OCI-LY7 (cell line): ENCODE measurements at regions not wholly inside any gene's neighbourhood (a gene's known extent, or its start where the extent isn't known, plus 50 kb on each side); places are given as distances from the start of the nearest gene placed in this dataset.

Source experiments
- BruUV-seq: library from RNA; stranded (reverse); fragments of 400-500 nt; replicated peaks from 2 replicates; lab custom pipeline; 2021; lab: Mats Ljungman, UMichigan
- CTCF ChIA-PET: fragments of 300-600 bp; sonication (Branson Sonifier 250); formaldehyde crosslinking; loops from one replicate; lab custom pipeline; 2022; ENCODE audit warnings: antibody characterized with exemption; ENCODE audit not compliant: unreplicated experiment; lab: Charles Lee
- POLR2A ChIA-PET: fragments of 300-600 bp; sonication (Branson Sonifier 250); formaldehyde crosslinking; loops from one replicate; lab custom pipeline; 2022; ENCODE audit warnings: antibody characterized with exemption; lab: Charles Lee
- DNase-seq: peaks from one replicate; pipeline ENCODE4 v3.0.0-alpha.2; 2015; ENCODE audit warnings: low spot score
- H2AFZ ChIP-seq: fragments of 200-600 bp; sonication (generic), shearing (Covaris generic); 2 replicates; pipeline ENCODE4 v1.6.1; 2014; ENCODE audit warnings: mild to moderate bottlenecking, antibody characterized with exemption, low read length, moderate library complexity
- H3K27ac ChIP-seq: fragments of 200-600 bp; sonication (generic); 2 replicates; pipeline ENCODE4 v1.5.1; 2014; ENCODE audit warnings: mixed run types, low read depth, mild to moderate bottlenecking, moderate library complexity, low read length, inconsistent platforms; ENCODE audit not compliant: poor library complexity, severe bottlenecking
- H3K36me3 ChIP-seq: fragments of 200-600 bp; sonication (generic); 2 replicates; pipeline ENCODE4 v1.6.1; 2014; ENCODE audit warnings: mild to moderate bottlenecking, antibody characterized with exemption, low read length, moderate library complexity, mixed read lengths; ENCODE audit not compliant: insufficient read depth
- H3K4me1 ChIP-seq: fragments of 200-600 bp; sonication (generic); 2 replicates; pipeline ENCODE4 v1.5.1; 2014; ENCODE audit warnings: mild to moderate bottlenecking, low read length; ENCODE audit not compliant: insufficient read depth, poor library complexity, severe bottlenecking
- H3K4me2 ChIP-seq: fragments of 200-600 bp; sonication (generic); 2 replicates; pipeline ENCODE4 v1.6.1; 2014; ENCODE audit warnings: mild to moderate bottlenecking, low read length
- H3K4me3 ChIP-seq: fragments of 200-600 bp; sonication (generic); 2 replicates; pipeline ENCODE4 v1.5.1; 2014; ENCODE audit warnings: mild to moderate bottlenecking, low read depth, low read length; ENCODE audit not compliant: poor library complexity, severe bottlenecking
- H3K79me2 ChIP-seq: fragments of 200-600 bp; sonication (generic); 2 replicates; pipeline ENCODE4 v1.6.1; 2016; ENCODE audit warnings: low read depth, mild to moderate bottlenecking, low read length, moderate library complexity, mixed read lengths; ENCODE audit not compliant: insufficient read depth
- H3K9me2 ChIP-seq: fragments of 200-600 bp; sonication (generic); 2 replicates; pipeline ENCODE4 v1.6.1; 2016; ENCODE audit warnings: mild to moderate bottlenecking, low read length, mixed read lengths; ENCODE audit not compliant: insufficient read depth
- H3K9me3 ChIP-seq: fragments of 200-600 bp; sonication (generic); 2 replicates; pipeline ENCODE4 v1.6.1; 2014; ENCODE audit warnings: mild to moderate bottlenecking, mixed run types, low read length, mixed read lengths
- H4K20me1 ChIP-seq: fragments of 200-600 bp; sonication (generic); 2 replicates; pipeline ENCODE4 v1.6.1; 2014; ENCODE audit warnings: mild to moderate bottlenecking, antibody characterized with exemption, low read length, moderate library complexity, mixed read lengths; ENCODE audit not compliant: insufficient read depth
- CTCF ChIP-seq: fragments of 200-600 bp; sonication (generic); conservative IDR thresholded peaks from 2 replicates; pipeline ENCODE4 v1.5.1; 2014; ENCODE audit warnings: mild to moderate bottlenecking, antibody characterized with exemption, low read length, moderate library complexity, mixed read lengths
- EZH2phosphoT487 ChIP-seq: fragments of 200-600 bp; sonication (generic); IDR thresholded peaks from 2 replicates; pipeline ENCODE4 v1.6.1; 2018; ENCODE audit warnings: low read depth, borderline replicate concordance, mild to moderate bottlenecking, mixed run types, antibody characterized with exemption, low read length, moderate library complexity, mixed read lengths
- intact Hi-C: fragments of 100-400 bp; cut with micrococcal nuclease; formaldehyde crosslinking; loops from one replicate; pipeline ENCODE4 v1.10.0; 2022; ENCODE audit not compliant: unreplicated experiment

GRCh38 chr2:607709-608108 lies 69.5 kb downstream of the TMEM18 start:
- Histone ChIP-seq H3K36me3 (no peaks in the 10 kb centered on the region), H4K20me1 (no peaks in the 10 kb centered on the region), H3K79me2 (no peaks in the 10 kb centered on the region), H3K4me1 (no peaks in the 10 kb centered on the region), H3K4me3 (no peak overlapping the region), H3K27ac (no peak overlapping the region), H2AFZ (no peak overlapping the region), H3K9me3 (no peaks in the 10 kb centered on the region), H3K4me2 (no peak overlapping the region), H3K9me2 (no peaks in the 10 kb centered on the region)
- no peak for TF ChIP-seq CTCF
- no peak for TF ChIP-seq EZH2phosphoT487
- intact Hi-C loops = no loop called here
- ChIA-PET CTCF (no interaction called here), POLR2A (no interaction called here)
- no TSS peak for BruUV-seq
- DNase-seq = no peak

- Histone ChIP-seq H3K4me2 (no peak overlapping the region), H2AFZ (no peak overlapping the region), H3K27ac (no peak overlapping the region), H3K4me3 (no peak overlapping the region), H3K79me2 (no peaks in the 10 kb centered on the region), H4K20me1 (no peaks in the 10 kb centered on the region), H3K9me3 (no peaks in the 10 kb centered on the region), H3K9me2 (no peaks in the 10 kb centered on the region), H3K4me1 (no peaks in the 10 kb centered on the region), H3K36me3 (no peaks in the 10 kb centered on the region)
- intact Hi-C loops = no loop called here
- TF ChIP-seq CTCF = no peak
- TF ChIP-seq EZH2phosphoT487 = no peak
- ChIA-PET CTCF (no interaction called here), POLR2A (no interaction called here)
- BruUV-seq = no TSS peak
- no peak for DNase-seq
These were observed 70.0 kb downstream of the TMEM18 start for GRCh38 chr2:607172-607571.

GRCh38 chr2:605674-606608 lies 71.3 kb downstream of the TMEM18 start:
- H3K4me3 ChIP-seq = no peak overlapping the region
- H2AFZ ChIP-seq = no peak overlapping the region
- H3K9me3 ChIP-seq = no peaks in the 10 kb centered on the region
- no peak for DNase-seq
- no peaks in the 10 kb centered on the region for H3K36me3 ChIP-seq
- H4K20me1 ChIP-seq = no peaks in the 10 kb centered on the region
- no peak overlapping the region for H3K27ac ChIP-seq
- intact Hi-C loops = no loop called here
- no peak for TF ChIP-seq EZH2phosphoT487
- TF ChIP-seq CTCF = no peak
- no peaks in the 10 kb centered on the region for H3K79me2 ChIP-seq
- no peaks in the 10 kb centered on the region for H3K9me2 ChIP-seq
- ChIA-PET POLR2A (no interaction called here), CTCF (no interaction called here)
- BruUV-seq = no TSS peak
- H3K4me2 ChIP-seq = no peak overlapping the region
- H3K4me1 ChIP-seq = no peaks in the 10 kb centered on the region
